Muscle layer of colon (tissue), 2 donors: ENCODE measurements at regions not wholly inside any gene's neighbourhood (a gene's known extent, or its start where the extent isn't known, plus 50 kb on each side); places are given as distances from the start of the nearest gene placed in this dataset.

Source experiments
- H3K27ac ChIP-seq: one replicate; pipeline ENCODE4 v1.7.0; 2013; ENCODE audit warnings: low read depth, mild to moderate bottlenecking, low read length, moderate library complexity
- H3K27me3 ChIP-seq, 2 donors: one replicate each; pipeline ENCODE4 v1.7.0; 2013; ENCODE audit warnings: low read length in 2 of 2, mild to moderate bottlenecking in 2 of 2; ENCODE audit not compliant: insufficient read depth in 2 of 2, control insufficient read depth in 1 of 2
- H3K36me3 ChIP-seq: one replicate; pipeline ENCODE4 v1.7.0; 2013; ENCODE audit warnings: mild to moderate bottlenecking, low read length; ENCODE audit not compliant: insufficient read depth
- H3K4me1 ChIP-seq: one replicate; pipeline ENCODE4 v1.7.0; 2013; ENCODE audit warnings: mild to moderate bottlenecking, low read length; ENCODE audit not compliant: insufficient read depth
- H3K4me3 ChIP-seq, 2 donors: one replicate each; pipeline ENCODE4 v1.7.0; 2013; ENCODE audit warnings: low read length in 2 of 2, low read depth in 1 of 2, mild to moderate bottlenecking in 1 of 2, moderate library complexity in 1 of 2
- H3K9ac ChIP-seq: one replicate; pipeline ENCODE4 v1.7.0; 2013; ENCODE audit warnings: low read length
- H3K9me3 ChIP-seq: one replicate; pipeline ENCODE4 v1.7.0; 2013; ENCODE audit warnings: mild to moderate bottlenecking, low read length
- donor health status: abdominal sarcoma.
- donor health status: Adenocarcinoma of cecum.

- peaks cover 25% of the 10 kb centered on the region for H3K4me1 ChIP-seq
- no peaks in the 10 kb centered on the region for H3K9me3 ChIP-seq
- no peaks in the 10 kb centered on the region for H3K36me3 ChIP-seq
- no peak overlapping the region for H3K4me3 ChIP-seq
- no peak overlapping the region for H3K27ac ChIP-seq
- H3K9ac ChIP-seq = no peak overlapping the region
- no peaks in the 10 kb centered on the region for H3K27me3 ChIP-seq
Measured at GRCh38 chr2:120552800-120553481, 182.7 kb upstream of the GLI2 start.

GRCh38 chr2:120554625-120555032 lies 181.0 kb upstream of the GLI2 start:
- no peaks in the 10 kb centered on the region for H3K27me3 ChIP-seq
- peaks cover 25% of the 10 kb centered on the region for H3K4me1 ChIP-seq
- no peak overlapping the region for H3K27ac ChIP-seq
- H3K9ac ChIP-seq = no peak overlapping the region
- H3K9me3 ChIP-seq = no peaks in the 10 kb centered on the region
- no peak overlapping the region for H3K4me3 ChIP-seq
- H3K36me3 ChIP-seq = no peaks in the 10 kb centered on the region

- no peak overlapping the region for H3K27ac ChIP-seq
- no peak overlapping the region for H3K4me3 ChIP-seq
- H3K9ac ChIP-seq = no peak overlapping the region
- H3K27me3 ChIP-seq = no peaks in the 10 kb centered on the region
- no peaks in the 10 kb centered on the region for H3K9me3 ChIP-seq
- H3K36me3 ChIP-seq = no peaks in the 10 kb centered on the region
- peaks cover 25% of the 10 kb centered on the region for H3K4me1 ChIP-seq
Measured at GRCh38 chr2:120555092-120555491, 180.6 kb upstream of the GLI2 start.

- H3K9ac ChIP-seq = no peak overlapping the region
- H3K27me3 ChIP-seq = no peaks in the 10 kb centered on the region
- no peaks in the 10 kb centered on the region for H3K36me3 ChIP-seq
- peaks cover 13% of the 10 kb centered on the region for H3K4me1 ChIP-seq
- H3K27ac ChIP-seq = no peak overlapping the region
- H3K9me3 ChIP-seq = no peaks in the 10 kb centered on the region
- no peak overlapping the region for H3K4me3 ChIP-seq
Measured at GRCh38 chr2:120556911-120557310, 178.8 kb upstream of the GLI2 start.

- no peak overlapping the region for H3K4me3 ChIP-seq
- no peaks in the 10 kb centered on the region for H3K9me3 ChIP-seq
- H3K27me3 ChIP-seq = no peaks in the 10 kb centered on the region
- H3K36me3 ChIP-seq = no peaks in the 10 kb centered on the region
- H3K27ac ChIP-seq = no peak overlapping the region
- no peaks in the 10 kb centered on the region for H3K4me1 ChIP-seq
- H3K9ac ChIP-seq = no peak overlapping the region
Measured at GRCh38 chr2:120558847-120559246, 176.8 kb upstream of the GLI2 start.

GRCh38 chr2:120559401-120559800 lies 176.3 kb upstream of the GLI2 start:
- Histone ChIP-seq H3K4me1 (no peaks in the 10 kb centered on the region), H3K9me3 (no peaks in the 10 kb centered on the region), H3K27ac (no peak overlapping the region), H3K36me3 (no peaks in the 10 kb centered on the region), H3K4me3 (no peak overlapping the region), H3K27me3 (no peaks in the 10 kb centered on the region), H3K9ac (no peak overlapping the region)

GRCh38 chr2:120560330-120560729 lies 175.3 kb upstream of the GLI2 start:
- H3K9ac ChIP-seq = no peak overlapping the region
- no peak overlapping the region for H3K27ac ChIP-seq
- H3K9me3 ChIP-seq = no peaks in the 10 kb centered on the region
- no peaks in the 10 kb centered on the region for H3K4me1 ChIP-seq
- H3K27me3 ChIP-seq = no peaks in the 10 kb centered on the region
- no peak overlapping the region for H3K4me3 ChIP-seq
- H3K36me3 ChIP-seq = no peaks in the 10 kb centered on the region

GRCh38 chr2:120561379-120562035 lies 174.2 kb upstream of the GLI2 start:
- no peak overlapping the region for H3K4me3 ChIP-seq
- no peak overlapping the region for H3K9ac ChIP-seq
- no peaks in the 10 kb centered on the region for H3K36me3 ChIP-seq
- H3K9me3 ChIP-seq = no peaks in the 10 kb centered on the region
- H3K27ac ChIP-seq = no peak overlapping the region
- no peaks in the 10 kb centered on the region for H3K27me3 ChIP-seq
- no peaks in the 10 kb centered on the region for H3K4me1 ChIP-seq

- H3K4me1 ChIP-seq = no peaks in the 10 kb centered on the region
- H3K9me3 ChIP-seq = no peaks in the 10 kb centered on the region
- H3K36me3 ChIP-seq = no peaks in the 10 kb centered on the region
- no peak overlapping the region for H3K4me3 ChIP-seq
- no peaks in the 10 kb centered on the region for H3K27me3 ChIP-seq
- H3K9ac ChIP-seq = no peak overlapping the region
- no peak overlapping the region for H3K27ac ChIP-seq
Measured at GRCh38 chr2:120562218-120563005, 173.3 kb upstream of the GLI2 start.

GRCh38 chr2:120563616-120564015 lies 172.1 kb upstream of the GLI2 start:
- no peak overlapping the region for H3K4me3 ChIP-seq
- no peaks in the 10 kb centered on the region for H3K9me3 ChIP-seq
- H3K27me3 ChIP-seq = no peaks in the 10 kb centered on the region
- no peak overlapping the region for H3K27ac ChIP-seq
- H3K4me1 ChIP-seq = no peaks in the 10 kb centered on the region
- no peak overlapping the region for H3K9ac ChIP-seq
- no peaks in the 10 kb centered on the region for H3K36me3 ChIP-seq

GRCh38 chr2:120564213-120565094 lies 171.2 kb upstream of the GLI2 start:
- Histone ChIP-seq H3K27me3 (no peaks in the 10 kb centered on the region), H3K9me3 (no peaks in the 10 kb centered on the region), H3K4me1 (no peaks in the 10 kb centered on the region), H3K9ac (no peak overlapping the region), H3K36me3 (no peaks in the 10 kb centered on the region), H3K4me3 (no peak overlapping the region), H3K27ac (no peak overlapping the region)
